ENCODE measurements at regions not wholly inside any gene's neighbourhood (a gene's known extent, or its start where the extent isn't known, plus 50 kb on each side); places are given as distances from the start of the nearest gene placed in this dataset.
A peak's percentile ranks its signal among the peaks of the same experiment; 100 is the strongest.
"Not testable (repeated sequence)": the region's sequence is repeated elsewhere in the genome, so short reads cannot be mapped to it uniquely, and the experiment has no call there.

GRCh38 chr17:52495646-52496045 is 337.1 kb upstream of the CA10 start:
- no peak for DNase-seq

DNA sequence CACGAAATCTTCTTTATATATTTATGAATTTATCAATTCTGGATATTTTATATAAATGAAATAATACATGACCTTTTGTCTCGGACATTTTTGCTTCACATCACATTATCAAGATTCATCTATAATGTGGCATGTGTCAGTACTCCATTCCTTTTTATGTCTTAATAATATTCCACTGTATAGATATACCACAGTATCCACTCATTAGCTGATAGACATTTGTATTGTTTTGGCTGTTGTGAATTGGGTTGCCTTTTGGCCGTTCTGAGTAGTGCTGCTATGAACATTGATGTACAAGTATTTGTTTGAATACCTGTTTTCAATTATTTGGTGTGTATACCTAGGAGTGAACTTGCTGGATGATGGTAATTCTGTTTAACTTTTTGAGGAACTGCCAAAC is 323.8 kb upstream of the CA10 start:
- no peak for DNase-seq

DNA sequence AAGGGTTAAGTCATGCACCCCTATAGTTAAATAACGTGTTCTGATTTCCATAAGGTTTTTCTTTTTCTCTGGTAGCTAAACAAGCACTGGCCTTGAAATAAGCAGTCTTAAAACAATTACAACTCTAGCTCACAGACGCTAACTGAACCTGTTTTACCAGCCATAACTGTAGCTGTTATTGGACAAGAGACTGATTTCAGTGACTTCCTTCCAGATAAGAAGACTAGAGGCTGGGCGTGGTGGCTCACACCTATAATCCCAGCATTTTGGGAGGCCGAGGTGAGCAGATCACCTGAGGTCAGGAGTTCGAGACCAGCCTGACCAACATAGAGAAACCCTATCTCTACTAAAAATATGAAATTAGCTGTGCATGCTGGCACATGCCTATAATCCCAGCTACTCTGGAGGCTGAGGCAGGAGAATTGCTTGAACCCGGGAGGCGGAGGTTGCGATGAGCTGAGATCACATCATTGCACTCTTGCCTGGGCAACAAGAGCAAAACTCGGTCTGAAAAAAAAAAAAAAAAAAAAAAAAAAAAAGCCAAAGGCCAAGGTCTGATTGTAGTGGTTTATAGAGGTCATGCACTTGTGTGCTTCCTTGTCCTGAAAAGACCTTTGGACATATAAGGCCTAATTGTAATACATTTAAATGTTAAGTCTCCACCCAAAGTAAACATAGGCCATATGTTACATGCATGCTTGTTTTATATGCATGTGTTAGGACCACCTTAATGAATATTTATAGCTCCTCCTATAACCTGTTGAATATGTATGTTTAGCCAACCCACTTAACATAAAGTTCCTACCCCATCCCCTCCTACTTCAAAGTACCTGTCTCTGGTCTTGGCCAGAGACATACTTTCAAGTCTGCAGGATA is 319.5 kb upstream of the CA10 start:
- DNase-seq, result no peak

DNA sequence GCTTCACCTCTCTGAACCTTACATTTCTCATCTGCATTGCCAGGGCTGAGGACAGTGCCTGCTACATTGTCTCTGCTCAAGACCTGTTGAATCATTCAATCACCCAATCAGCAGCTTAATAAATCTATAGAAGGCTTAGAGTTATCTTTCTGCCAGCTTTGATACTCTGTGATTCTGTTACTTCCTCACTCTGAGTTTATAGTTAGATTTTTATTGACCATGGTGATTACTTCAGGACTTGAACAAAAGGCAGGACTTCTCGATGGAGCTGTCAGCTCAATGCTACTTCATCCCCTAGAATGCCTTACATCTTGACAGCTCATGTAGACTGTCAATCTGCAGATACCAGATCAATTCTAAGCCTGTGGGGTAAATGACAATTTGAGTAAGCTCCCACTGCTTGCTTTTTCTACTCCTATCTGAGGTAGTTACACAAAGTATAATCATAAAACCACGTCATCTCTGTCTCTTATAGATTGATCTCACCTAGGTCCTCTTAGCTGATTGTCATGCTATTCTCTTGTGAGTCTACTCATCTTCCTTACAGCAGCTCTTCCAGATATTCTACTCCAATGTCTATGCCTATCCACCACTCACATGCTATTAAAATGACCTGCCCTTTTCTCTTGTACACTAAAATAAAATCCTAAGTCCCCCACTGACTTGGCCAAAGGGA is 318.3 kb upstream of the CA10 start:
- DNase-seq, result no peak

DNA sequence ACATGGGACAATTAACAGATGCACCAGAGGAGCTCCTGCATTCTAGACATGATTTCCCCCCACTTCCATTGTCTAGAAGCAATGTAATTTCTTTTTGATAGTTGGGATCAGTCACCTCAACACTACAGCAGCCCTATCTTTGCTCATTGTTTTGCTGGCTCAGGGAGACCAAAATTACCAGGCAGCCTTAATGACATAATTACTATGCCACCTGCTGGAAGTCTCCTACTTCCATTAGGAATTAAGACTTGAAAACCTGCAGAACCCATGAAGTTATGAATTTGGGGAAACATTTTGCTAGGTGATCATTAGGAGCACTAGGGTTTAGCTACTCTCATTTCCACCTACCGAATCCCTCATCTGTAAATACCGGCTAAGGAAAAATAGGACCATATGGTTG is 312.0 kb upstream of the CA10 start:
- DNase-seq, result no peak

- no peak for DNase-seq
Observed at GRCh38 chr17:52465407-52465806, 306.9 kb upstream of the CA10 start.

DNA sequence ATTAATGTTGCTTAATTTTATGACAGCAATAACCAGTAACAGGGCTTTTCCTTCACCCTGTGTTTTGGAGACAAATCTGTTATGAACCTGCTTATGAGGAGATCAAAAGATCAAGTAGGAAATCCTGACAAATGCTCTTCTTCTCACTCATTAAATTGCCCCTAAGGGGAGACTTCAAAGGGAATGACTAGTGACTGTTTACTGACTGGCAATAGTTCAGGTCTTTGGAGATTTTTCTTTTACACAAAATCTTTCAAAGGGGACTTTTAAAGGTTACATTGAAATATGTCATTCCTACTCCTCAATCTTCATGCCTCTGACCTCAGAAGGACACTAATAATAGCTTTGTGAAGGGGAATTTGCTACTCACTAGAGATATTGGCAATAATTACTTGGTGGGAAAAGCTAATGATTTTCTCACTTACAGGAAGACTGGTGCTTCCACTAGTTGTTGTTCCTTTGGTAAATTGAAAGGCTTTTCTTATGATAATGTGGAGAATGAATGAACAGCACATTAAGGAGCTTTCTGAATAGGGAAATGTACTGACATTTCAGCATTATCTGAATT is 292.9 kb upstream of the CA10 start:
- DNase-seq, result no peak

DNA sequence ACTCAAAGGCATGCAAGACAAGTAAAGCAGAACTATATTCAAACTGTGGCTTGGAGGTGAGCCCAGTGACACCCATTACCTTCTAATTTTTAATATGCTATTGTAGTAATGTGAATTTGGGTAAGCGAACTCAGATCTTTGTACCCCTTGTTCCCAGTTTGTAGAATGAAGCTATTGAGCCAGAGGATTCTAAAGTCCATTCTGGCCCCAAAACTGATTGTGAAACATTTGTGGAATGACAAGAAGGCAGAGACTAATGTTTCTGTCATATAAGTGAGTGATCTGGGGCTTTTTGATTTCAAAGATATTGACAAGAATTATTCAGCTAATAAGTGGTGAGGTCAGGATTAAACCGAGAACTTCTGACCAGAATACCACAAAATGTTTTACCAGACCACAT is 283.8 kb upstream of the CA10 start:
- DNase-seq, result no peak

DNA sequence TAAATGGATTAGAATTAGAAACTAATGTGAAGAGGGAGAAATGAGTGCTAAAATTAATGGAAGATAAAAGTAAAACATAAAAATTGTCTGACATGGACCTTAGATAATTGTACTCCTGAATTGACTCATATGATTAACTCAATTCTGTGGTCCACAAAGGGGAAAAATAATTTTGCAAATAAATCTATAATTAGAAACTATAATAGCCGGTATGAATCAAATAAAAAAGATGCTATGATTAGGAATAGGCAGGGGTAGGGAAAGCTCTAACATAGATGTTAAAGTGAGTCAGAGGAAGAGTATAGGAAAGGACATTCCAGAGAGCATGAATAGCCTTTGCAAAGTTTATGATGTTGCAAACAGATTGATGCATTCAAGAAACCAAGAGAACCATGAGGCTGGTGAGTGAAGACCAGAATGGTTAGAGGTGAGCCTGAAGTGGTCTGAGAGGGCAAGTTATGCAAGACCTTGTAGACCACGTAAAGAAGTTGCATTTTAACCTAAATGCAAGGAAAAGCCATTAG is 262.1 kb upstream of the CA10 start:
- no peak for DNase-seq

DNA sequence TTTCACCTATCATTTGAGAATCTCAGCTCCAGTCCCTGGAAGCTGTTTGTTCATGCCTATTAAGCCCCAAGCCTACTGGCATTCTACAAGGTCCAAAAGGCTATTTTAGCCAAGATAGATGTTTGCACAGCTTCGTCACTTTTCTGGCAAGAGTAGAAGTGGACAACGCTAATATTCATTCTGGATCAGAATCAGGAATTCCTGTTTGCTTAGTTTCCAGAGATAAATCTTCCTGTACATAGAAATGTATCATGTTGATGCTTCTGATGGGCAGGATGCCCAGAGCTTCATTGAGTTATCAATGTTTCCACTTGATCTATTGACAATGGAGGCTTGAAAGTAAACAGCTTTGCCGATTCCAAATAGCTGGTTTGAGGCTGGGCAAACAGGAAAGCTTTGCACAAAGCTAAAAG is 260.7 kb upstream of the CA10 start:
- no peak for DNase-seq

GRCh38 chr17:52410781-52411180 is 252.3 kb upstream of the CA10 start:
- DNase-seq, result no peak

DNA sequence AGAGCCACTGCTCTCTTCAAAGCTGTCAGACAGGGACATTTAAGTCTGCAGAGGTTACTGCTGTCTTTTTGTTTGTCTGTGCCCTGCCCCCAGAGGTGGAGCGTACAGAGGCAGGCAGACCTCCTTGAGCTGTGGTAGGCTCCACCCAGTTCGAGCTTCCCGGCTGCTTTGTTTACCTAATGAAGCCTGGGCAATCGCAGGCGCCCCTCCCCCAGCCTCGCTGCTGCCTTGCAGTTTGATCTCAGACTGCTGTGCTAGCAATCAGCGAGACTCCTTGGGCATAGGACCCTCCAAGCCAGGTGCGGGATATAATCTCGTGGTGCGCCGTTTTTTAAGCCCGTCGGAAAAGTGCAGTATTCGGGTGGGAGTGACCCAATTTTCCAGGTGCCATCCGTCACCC is 250.7 kb upstream of the CA10 start:
- DNase-seq, result not testable (repeated sequence)

- no peak for DNase-seq
Observed at GRCh38 chr17:52395308-52395707, 236.8 kb upstream of the CA10 start.

- no peak for DNase-seq
Observed at GRCh38 chr17:52390422-52390821, 231.9 kb upstream of the CA10 start.

GRCh38 chr17:52389632-52390031 is 231.1 kb upstream of the CA10 start:
- no peak for DNase-seq

GRCh38 chr17:52388941-52389340 is 230.4 kb upstream of the CA10 start:
- no peak for DNase-seq

DNA sequence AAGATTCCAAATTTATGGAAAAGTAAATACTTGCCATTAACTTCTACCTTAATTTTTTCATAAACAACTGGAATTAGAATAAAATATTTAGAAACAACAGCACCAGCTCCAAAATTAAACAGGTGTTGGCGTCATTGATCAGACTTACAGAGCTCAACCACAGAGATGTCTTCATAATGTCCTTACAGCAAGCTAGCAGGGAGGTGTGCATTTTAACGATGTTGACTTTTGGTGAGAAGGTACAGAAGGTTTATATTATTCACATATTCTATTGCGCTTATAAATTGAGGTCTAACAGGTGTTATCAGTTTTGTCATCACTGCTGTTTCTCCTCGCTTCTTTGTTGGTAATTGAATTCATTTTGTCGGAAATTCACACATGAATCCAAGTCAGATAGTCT is 226.2 kb upstream of the CA10 start:
- DNase-seq, result no peak

DNA sequence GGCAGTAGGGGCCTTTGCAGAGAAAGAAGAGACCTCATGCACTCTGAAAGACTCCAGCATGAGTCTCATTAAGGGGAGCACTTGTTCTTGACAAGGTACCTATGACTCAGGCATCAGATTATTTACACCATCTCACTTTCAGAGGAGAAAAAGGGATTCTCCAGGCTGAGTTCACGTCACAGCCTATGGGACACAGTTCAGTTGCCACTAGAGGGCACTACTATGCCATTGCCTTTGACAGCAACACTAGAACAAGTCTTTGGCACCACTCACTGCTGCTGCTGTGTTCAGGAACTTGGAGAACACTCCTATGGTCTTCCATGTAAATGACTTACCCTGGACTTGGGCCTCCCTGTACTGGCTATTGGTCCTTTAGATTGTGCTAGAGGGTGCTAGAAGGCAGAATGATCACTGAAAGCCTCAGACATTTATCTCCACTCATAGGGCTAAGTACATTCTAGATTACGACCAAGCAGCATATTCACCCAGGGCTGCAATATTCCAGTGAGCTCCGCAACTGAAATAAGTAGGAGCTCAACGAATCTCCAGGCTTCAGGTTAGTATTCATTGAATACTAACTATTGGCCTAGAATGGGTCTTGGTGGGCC is 225.1 kb upstream of the CA10 start:
- DNase-seq, result peak; percentile 1

GRCh38 chr17:52378860-52379259 is 220.3 kb upstream of the CA10 start:
- no peak for DNase-seq

DNA sequence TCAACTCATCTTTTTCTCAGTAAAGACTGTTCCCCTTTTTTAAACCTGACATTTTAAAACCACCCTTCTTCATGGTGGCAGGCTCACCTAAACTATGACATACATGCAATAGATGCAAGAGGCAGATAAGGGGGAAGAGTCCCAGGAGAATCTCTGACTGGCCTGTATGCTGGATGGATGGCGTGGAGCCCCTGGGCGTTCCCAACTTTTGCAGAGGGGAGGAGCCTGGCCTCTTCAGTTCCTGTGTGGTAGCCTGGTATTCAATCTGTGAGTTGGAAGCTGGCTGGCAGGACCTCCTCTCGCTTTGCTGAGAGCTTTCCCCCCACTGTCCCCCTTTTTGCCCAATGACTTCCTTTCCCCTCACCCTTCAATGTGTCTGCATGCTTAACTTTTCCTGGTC is 217.6 kb upstream of the CA10 start:
- DNase-seq, result no peak

DNA sequence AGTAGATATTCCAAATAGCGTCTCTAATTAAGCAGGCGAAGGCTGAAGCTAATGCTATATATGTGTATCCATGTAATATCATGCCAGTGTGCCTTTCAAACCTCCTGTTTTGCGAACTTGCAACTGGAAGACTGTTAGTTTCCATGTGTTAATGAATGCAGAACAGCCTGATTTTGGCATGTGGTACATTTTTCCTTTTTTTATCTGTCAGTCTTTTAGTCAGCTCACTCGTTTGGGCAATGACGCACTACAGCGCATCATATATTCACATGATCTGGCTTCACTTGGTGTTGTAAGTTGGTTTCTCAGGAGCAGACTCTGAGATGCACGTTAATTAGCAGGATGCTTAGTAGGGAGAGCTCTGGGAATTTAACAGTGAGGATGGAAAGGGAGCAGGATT is 210.4 kb upstream of the CA10 start:
- DNase-seq, result no peak

GRCh38 chr17:52357854-52358253 is 199.3 kb upstream of the CA10 start:
- DNase-seq, result no peak

DNA sequence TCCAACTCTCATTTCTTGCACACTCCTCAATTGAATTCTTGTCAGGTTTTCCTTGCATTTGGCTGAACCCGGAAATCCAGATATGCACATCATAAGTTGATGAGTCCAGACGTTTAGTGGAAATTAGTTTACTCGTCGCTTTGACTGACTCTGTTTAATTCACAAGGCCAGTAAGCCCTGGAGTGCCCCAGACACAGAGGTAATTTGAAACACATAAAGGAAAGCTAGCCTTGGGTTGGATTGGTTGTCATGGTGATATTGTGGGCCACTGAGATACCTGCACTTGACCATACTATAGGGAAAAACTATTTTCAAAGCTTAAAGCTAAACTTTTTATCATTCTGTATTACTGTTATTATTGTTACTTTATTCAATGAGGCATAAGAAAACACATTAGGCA is 178.3 kb upstream of the CA10 start:
- DNase-seq, result no peak

DNA sequence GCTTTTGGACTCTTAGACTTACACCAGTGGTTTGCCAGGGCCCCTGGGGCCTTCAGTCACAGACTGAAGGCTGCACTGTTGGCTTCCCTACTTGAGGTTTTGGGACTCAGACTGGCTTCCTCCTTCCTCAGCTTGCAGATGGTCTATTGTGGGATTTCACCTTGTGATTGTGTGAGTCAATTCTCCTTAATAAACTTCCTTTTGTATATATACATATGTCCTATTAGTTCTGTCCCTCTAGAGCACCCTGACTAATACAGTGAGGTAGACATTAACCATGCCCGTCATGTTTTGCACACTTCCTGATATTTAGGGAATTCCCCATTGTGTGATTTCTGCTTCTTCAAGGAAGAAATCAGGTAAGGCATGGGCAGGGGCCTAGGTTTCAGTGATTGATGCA is 147.8 kb upstream of the CA10 start:
- no peak for DNase-seq

Measured in GF-D8 (cell line).